Neutrophil (primary cell): ENCODE measurements at regions not wholly inside any gene's neighbourhood (a gene's known extent, or its start where the extent isn't known, plus 50 kb on each side); places are given as distances from the start of the nearest gene placed in this dataset.
"Not testable (repeated sequence)": the region's sequence is repeated elsewhere in the genome, so short reads cannot be mapped to it uniquely, and the experiment has no call there.

Source experiments
- H3K27ac ChIP-seq: fragments of 200-600 bp; sonication (generic); 2 replicates; pipeline ENCODE4 v1.5.1; 2016; ENCODE audit warnings: mild to moderate bottlenecking, moderate library complexity
- H3K27me3 ChIP-seq: fragments of 200-600 bp; sonication (generic); 2 replicates; pipeline ENCODE4 v1.6.0; 2016; ENCODE audit warnings: mild to moderate bottlenecking
- H3K36me3 ChIP-seq: fragments of 200-600 bp; sonication (generic); 2 replicates; pipeline ENCODE4 v1.5.1; 2017
- H3K4me1 ChIP-seq, 2 experiments: fragments of 200-600 bp in 1 of 2; sonication (generic) in 1 of 2; 1 replicate in 1 of 2; 2 replicates in 1 of 2; pipeline versions ENCODE4 v1.5.1 to v1.6.1; 2013 to 2016; ENCODE audit warnings: low read depth in 1 of 2, low read length in 1 of 2, mild to moderate bottlenecking in 1 of 2, moderate library complexity in 1 of 2; ENCODE audit not compliant: control insufficient read depth in 1 of 2, insufficient read depth in 1 of 2
- H3K4me3 ChIP-seq, 2 experiments: fragments of 200-600 bp in 1 of 2; sonication (generic) in 1 of 2; 1 replicate in 1 of 2; 2 replicates in 1 of 2; pipeline ENCODE4 v1.5.1; 2013 to 2016; ENCODE audit warnings: low read depth in 1 of 2, low read length in 1 of 2, mild to moderate bottlenecking in 1 of 2, moderate library complexity in 1 of 2
- H3K9me3 ChIP-seq: fragments of 200-600 bp; sonication (generic); 2 replicates; pipeline ENCODE4 v1.5.1; 2016
- TF ChIP-seq, protein P1 (sequence below): fragments of 200-600 bp; sonication (generic); IDR thresholded peaks from 2 replicates; pipeline ENCODE4 v1.5.1; 2016; ENCODE audit warnings: antibody characterized with exemption

DNA sequence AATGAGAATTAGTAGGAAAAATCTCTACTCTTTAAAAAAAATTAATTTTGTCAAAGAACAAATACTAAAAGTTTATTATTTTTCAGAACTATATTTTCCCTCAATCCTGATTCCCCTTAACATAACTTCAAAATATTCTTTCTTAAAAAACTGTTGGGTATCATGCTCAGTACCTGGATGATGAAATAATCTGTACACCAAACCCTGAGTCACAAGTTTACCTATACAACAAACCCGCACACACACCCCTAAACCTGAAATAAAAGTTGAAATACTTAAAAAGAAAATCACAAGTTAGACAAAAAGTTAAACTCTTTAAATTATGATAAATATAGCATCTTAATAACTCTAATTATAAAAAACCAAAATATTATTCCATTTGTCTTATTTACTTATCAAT, 812.3 kb downstream of the MAT2B start:
- no peaks in the 10 kb centered on the region for H3K4me1 ChIP-seq
- no peaks in the 10 kb centered on the region for H3K36me3 ChIP-seq
- TF ChIP-seq, protein P1, sequence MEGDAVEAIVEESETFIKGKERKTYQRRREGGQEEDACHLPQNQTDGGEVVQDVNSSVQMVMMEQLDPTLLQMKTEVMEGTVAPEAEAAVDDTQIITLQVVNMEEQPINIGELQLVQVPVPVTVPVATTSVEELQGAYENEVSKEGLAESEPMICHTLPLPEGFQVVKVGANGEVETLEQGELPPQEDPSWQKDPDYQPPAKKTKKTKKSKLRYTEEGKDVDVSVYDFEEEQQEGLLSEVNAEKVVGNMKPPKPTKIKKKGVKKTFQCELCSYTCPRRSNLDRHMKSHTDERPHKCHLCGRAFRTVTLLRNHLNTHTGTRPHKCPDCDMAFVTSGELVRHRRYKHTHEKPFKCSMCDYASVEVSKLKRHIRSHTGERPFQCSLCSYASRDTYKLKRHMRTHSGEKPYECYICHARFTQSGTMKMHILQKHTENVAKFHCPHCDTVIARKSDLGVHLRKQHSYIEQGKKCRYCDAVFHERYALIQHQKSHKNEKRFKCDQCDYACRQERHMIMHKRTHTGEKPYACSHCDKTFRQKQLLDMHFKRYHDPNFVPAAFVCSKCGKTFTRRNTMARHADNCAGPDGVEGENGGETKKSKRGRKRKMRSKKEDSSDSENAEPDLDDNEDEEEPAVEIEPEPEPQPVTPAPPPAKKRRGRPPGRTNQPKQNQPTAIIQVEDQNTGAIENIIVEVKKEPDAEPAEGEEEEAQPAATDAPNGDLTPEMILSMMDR: no peak
- no peak overlapping the region for H3K27ac ChIP-seq
- no peaks in the 10 kb centered on the region for H3K9me3 ChIP-seq
- H3K27me3 ChIP-seq: no peaks in the 10 kb centered on the region
- no peak overlapping the region for H3K4me3 ChIP-seq

- H3K27me3 ChIP-seq: no peaks in the 10 kb centered on the region
- no peak overlapping the region for H3K27ac ChIP-seq
- H3K36me3 ChIP-seq: no peaks in the 10 kb centered on the region
- H3K4me3 ChIP-seq: no peak overlapping the region
- H3K4me1 ChIP-seq: no peaks in the 10 kb centered on the region
- no peaks in the 10 kb centered on the region for H3K9me3 ChIP-seq
- TF ChIP-seq, protein P1: no peak
These were observed 813.7 kb downstream of the MAT2B start for GRCh38 chr5:164319161-164319560.

- Histone ChIP-seq H3K4me1 (no peaks in the 10 kb centered on the region), H3K27ac (no peak overlapping the region), H3K27me3 (no peaks in the 10 kb centered on the region), H3K4me3 (no peak overlapping the region), H3K9me3 (no peaks in the 10 kb centered on the region), H3K36me3 (no peaks in the 10 kb centered on the region)
- TF ChIP-seq, protein P1: no peak
These were observed 818.8 kb downstream of the MAT2B start for GRCh38 chr5:164324239-164324638.

GRCh38 chr5:164326219-164326618, 820.8 kb downstream of the MAT2B start:
- TF ChIP-seq, protein P1: no peak
- Histone ChIP-seq H3K4me1 (no peaks in the 10 kb centered on the region), H3K27me3 (no peaks in the 10 kb centered on the region), H3K9me3 (no peaks in the 10 kb centered on the region), H3K36me3 (no peaks in the 10 kb centered on the region), H3K27ac (no peak overlapping the region), H3K4me3 (no peak overlapping the region)

GRCh38 chr5:164327166-164327565, 821.7 kb downstream of the MAT2B start:
- not testable (repeated sequence) for H3K27ac ChIP-seq, H3K36me3 ChIP-seq, H3K4me1 ChIP-seq, H3K9me3 ChIP-seq, H3K4me3 ChIP-seq, H3K27me3 ChIP-seq

GRCh38 chr5:164332349-164333196, 827.2 kb downstream of the MAT2B start:
- no peaks in the 10 kb centered on the region for H3K36me3 ChIP-seq
- TF ChIP-seq, protein P1: no peak
- no peak overlapping the region for H3K4me3 ChIP-seq
- no peak overlapping the region for H3K27ac ChIP-seq
- no peaks in the 10 kb centered on the region for H3K4me1 ChIP-seq
- H3K27me3 ChIP-seq: no peaks in the 10 kb centered on the region
- H3K9me3 ChIP-seq: no peaks in the 10 kb centered on the region
